Astrocyte (in vitro differentiated cells and primary cell): ENCODE measurements at regions not wholly inside any gene's neighbourhood (a gene's known extent, or its start where the extent isn't known, plus 50 kb on each side); places are given as distances from the start of the nearest gene placed in this dataset.

Source experiments
- EZH2 ChIP-seq: IDR thresholded peaks from 2 replicates; pipeline ENCODE4 v1.6.1; 2012; ENCODE audit warnings: mild to moderate bottlenecking, low read length, inconsistent platforms; ENCODE audit not compliant: insufficient read depth
- TF ChIP-seq, protein P1 (sequence below): IDR thresholded peaks from 2 replicates; pipeline ENCODE4 v1.5.1; 2011; ENCODE audit warnings: low read depth, mild to moderate bottlenecking, inconsistent platforms, low read length, moderate library complexity; ENCODE audit not compliant: insufficient read depth

DNA sequence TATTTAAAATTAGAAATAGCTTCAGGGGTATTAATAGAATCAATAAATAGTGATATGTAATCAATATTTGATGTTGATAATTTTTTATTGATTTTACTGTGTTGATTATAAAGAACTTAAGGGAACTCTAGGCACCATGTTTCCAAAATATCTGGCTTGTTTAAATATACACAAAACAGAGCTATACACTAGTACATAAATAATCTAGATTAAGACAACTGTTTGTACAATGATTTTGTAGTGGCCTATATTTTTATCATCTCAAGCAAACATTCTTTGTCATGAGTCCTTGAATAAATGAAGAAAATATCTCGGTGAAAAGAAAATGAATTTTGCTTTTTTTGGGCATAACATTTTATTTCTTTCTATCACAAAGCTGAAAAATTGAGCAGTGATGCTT lies 117.1 kb upstream of the KRR1 start:
- TF ChIP-seq EZH2: no peak
- TF ChIP-seq, protein P1, sequence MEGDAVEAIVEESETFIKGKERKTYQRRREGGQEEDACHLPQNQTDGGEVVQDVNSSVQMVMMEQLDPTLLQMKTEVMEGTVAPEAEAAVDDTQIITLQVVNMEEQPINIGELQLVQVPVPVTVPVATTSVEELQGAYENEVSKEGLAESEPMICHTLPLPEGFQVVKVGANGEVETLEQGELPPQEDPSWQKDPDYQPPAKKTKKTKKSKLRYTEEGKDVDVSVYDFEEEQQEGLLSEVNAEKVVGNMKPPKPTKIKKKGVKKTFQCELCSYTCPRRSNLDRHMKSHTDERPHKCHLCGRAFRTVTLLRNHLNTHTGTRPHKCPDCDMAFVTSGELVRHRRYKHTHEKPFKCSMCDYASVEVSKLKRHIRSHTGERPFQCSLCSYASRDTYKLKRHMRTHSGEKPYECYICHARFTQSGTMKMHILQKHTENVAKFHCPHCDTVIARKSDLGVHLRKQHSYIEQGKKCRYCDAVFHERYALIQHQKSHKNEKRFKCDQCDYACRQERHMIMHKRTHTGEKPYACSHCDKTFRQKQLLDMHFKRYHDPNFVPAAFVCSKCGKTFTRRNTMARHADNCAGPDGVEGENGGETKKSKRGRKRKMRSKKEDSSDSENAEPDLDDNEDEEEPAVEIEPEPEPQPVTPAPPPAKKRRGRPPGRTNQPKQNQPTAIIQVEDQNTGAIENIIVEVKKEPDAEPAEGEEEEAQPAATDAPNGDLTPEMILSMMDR: no peak
